Middle frontal gyrus (tissue), 1 donor: ENCODE measurements at regions not wholly inside any gene's neighbourhood (a gene's known extent, or its start where the extent isn't known, plus 50 kb on each side); places are given as distances from the start of the nearest gene placed in this dataset.
"Not testable (repeated sequence)": the region's sequence is repeated elsewhere in the genome, so short reads cannot be mapped to it uniquely, and the experiment has no call there.

ENCODE experiments used
- DNase-seq: peaks from one replicate; pipeline ENCODE4 v3.0.0-alpha.2; 2015; ENCODE audit warnings: low spot score; ENCODE audit errors: extremely low spot score

DNA sequence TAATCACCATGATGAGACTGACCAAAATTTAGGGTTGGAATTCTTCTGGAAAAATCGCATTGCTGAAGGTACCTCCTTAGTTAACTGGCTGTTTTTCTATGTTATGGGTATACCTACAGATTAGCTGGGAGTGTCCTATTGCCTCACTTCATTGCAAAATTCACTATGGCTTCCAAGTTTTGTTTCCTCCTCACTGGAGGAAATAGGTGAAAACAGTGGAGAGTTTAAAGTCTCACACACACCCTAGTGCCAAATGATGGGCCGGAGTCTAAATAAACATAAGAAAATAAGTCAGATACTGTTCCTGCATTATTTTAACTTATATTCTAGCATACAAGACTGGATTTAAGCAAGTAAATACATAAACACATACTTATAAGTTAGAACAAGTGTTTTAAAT is 98.2 kb downstream of the AHR start:
- no peak for DNase-seq

DNA sequence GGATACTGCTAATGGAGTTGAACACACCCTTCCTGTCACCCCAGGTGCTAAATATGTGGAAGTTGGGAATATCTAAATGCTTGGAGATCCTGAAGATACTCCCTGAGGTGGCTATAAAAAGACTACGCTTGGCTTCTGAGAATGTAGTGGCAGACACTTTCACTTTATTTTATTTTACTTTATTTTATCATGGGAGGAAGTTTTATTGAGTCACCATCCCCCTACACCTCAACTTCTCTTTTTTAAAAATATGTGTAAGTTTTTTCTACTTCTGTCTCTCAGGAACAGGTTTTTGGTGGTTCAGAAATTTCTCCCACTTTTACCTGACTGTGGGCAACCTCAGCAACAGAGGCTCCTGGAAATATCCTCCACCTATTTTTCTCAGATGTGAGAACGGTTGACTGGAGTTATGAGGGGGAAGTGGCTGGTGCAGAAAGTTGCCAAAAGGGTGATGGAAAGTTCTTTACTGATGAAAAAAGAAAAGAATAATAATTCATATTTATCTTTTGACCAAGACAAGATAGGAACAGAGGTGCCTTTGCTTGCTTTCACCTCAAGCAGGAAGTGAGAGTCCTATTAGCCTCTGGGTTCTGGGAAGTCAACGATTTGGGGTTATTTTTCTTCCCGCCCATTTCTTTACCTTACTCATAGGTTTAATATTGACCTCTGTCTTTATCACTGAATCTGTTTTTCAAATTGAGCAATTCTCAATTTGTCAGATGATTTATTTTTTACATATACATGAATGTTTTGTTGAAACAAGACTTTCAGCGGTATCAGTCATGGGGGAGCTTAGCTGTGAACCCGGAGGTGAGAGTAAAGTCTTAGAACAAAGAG is 103.6 kb downstream of the AHR start:
- DNase-seq: no peak

DNA sequence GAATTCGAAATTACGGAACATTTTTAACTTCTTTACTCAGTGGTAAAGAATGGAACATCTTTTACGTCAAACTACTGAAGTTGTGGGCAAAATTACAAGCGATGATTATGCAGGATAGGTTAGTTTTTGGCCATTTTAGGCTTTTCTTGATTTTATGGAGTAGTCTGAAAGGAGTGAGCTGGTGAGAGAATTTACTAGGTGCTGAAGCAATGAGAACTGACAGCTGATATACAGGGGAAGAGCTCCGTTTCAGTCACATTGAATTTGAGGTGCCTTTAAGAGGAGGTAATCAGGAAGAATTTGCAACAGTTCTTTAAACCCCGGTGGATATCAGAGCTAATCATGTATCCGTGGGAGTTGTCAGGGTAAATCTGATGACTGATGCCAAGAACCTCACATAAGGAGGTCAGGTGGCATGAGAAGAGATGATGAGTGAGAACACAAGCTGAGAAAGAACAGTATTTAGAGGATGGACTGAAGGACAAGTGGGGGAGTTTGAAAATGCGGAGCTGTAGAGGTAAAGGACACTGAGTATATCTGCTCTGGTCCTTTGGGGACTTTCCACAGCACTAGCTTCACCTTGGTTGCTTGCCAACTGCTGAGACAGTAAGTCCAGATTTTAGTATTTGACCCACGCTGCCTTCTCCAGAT is 104.3 kb downstream of the AHR start:
- DNase-seq: no peak

DNA sequence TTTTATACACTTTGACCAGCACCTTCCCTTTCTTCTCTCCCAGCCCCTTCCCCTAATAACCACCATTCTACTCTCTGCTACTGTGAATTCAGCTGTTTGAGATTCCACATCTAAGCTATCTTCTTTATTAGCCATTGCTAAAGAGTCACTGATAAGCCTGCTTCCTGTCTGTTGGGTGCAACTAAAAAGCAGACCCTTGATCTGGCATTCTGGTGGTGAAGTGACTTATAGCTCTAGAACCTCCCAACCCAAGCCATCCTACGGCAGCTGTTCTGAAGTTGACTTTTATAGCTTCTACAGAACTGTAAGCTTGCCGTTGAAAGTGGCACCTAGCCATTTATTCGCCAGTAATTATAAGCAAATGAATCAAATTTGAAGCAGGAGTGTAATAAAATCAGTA is 105.6 kb downstream of the AHR start:
- DNase-seq: no peak

DNA sequence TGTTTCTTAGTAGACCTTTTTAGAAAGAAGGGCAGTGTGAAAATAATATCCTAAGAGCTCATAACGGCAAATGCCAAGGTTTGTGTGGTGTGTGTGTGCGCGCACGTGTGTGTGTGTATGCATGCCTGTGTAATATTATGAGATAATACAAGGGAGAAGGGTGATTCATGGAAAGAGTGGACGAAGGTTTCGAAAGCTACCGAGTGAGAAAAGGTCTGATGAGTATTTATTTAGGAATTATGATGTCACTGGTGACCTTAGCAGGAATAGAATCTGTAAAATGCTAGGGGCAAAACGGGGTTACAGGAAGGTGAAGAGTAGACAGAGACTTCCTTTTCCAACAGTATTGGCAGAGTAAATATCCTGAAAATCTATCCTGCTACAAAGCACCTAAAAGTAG is 107.3 kb downstream of the AHR start:
- no peak for DNase-seq

DNA sequence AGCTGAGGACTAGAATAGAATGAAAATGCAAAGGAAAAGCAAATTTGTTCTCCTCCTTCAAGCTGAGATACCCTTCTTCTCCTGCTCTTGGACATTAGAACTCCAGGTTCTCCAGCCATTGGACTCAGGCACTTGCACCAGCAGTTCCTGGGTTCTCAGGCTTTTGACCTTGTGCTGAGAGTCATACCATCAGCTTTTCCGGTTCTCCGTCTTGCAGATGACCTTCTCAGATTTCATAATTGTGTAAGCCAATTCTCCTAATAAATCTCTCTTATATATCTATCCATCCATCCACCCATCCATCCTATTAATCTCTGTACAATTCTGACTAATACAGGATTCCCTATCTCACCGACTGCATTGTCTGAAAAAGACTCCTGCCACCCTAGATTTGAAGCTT is 108.3 kb downstream of the AHR start:
- DNase-seq: no peak

DNA sequence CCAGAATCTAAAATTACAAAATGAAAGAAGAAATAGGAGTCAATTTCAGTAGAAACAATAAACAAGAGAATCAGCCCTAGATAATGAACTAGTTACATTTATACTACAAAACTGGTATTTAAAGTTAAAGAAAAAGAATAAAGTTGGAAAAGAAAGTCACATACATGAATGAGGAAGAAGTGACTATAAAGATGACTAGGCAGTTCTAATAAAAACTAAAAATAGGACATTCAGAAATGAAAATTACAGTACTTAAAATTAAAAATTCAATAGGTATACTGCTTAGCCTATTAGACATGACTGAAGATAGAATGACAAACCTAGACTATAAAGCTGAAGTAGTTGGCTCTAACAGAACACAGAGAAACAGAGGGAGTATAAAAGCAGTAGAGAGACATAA is 108.8 kb downstream of the AHR start:
- DNase-seq: no peak

DNA sequence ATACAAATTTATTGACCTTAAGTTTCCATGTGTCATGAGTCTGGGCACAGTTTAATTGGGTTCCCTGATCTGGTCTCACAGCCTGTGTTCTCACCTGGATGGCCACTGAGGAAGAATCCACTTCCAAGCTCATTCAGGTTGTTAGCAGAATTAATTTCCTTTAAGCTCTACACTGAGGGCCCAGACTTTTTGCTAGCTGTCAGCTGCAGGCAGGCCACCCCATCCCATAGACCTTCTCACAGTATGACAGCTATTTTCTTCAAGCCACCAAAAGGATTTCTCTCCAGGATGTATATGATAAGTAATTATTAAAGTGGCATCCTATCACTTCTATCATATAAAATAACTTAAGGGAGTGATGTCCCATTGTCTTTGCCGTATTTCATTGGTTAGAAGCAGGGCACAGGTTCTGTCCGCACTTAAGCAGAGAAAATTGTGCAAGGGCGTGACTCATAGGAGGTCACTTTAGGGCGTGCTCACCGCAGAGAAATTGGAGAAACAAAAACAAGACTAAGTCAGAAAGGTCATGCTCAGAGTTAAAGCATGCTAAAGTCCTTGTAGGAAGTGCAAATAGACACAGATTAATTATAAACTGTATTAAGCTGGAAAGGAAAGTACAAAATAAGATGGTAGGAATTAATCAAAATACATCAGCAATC is 109.9 kb downstream of the AHR start:
- no peak for DNase-seq

DNA sequence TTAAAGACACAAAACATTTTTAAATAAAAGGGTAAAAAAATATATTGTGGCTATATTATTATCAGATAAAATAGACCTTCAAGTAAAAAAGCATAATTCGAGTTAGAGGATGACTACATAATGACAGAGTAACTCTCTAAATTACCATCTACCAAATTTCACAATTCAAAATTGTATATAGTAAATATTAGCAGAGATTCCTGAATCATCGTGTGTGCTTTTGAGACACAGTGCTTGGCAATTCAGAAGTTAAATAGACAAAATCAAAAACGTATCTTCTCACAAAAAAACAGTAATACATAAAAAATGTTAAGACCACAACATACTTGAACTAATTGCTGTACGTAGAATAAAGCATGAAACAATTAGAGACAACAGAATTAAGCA is 110.4 kb downstream of the AHR start:
- no peak for DNase-seq

DNA sequence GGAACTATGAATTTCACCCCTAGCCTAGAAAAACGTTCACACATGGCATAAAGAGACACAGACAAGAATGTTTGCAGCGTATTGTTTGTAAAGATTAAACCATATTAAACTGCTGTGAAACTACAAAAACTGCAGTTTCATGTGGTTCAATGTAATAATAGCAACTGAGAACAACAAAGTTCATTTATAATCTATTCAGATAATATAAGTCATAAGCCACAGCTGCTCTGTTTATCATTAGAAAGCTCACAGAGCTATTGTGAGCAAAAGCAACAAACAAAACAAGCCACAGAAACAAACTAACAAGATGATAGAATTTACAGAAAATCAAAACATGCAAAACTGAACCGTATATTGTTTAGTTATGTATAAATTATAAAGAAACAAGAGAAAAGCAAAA is 113.5 kb downstream of the AHR start:
- no peak for DNase-seq

DNA sequence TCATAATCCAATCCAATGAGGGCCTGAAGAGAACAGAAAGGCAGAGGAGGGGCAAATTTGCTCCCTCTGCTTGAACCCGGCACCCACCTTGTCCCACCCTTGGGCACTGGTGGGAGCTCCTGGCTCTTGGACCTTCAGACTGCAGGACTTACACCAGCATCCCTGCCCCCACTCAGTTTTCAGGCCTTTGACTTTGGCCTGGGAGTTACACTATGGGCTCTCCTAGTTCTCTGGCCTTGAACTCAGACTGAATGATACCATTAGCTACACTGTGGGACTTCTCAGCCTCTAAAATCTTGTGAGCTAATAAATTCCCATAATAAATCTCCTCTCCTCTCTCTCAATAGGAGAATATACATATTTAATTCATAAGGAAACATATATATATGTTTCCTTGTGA is 114.4 kb downstream of the AHR start:
- no peak for DNase-seq

DNA sequence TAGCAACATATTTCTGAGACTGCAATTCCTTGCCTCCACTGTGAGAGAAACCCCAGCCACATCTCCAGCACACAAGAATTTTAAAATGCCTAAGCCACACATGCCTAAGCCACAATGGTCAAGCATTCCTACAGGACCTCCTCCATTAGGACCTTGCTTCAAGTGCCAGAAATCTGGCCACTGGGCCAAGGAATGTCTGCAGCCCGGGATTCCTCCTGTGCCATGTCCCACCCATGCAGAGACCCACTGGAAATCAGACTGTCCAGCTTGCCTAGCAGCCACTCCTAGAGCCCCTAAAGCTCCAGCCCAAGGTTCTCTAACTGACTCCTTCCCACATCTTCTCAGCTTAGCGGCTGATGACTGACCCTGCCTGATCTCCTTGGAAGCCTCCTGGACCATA is 117.5 kb downstream of the AHR start:
- DNase-seq: no peak

DNA sequence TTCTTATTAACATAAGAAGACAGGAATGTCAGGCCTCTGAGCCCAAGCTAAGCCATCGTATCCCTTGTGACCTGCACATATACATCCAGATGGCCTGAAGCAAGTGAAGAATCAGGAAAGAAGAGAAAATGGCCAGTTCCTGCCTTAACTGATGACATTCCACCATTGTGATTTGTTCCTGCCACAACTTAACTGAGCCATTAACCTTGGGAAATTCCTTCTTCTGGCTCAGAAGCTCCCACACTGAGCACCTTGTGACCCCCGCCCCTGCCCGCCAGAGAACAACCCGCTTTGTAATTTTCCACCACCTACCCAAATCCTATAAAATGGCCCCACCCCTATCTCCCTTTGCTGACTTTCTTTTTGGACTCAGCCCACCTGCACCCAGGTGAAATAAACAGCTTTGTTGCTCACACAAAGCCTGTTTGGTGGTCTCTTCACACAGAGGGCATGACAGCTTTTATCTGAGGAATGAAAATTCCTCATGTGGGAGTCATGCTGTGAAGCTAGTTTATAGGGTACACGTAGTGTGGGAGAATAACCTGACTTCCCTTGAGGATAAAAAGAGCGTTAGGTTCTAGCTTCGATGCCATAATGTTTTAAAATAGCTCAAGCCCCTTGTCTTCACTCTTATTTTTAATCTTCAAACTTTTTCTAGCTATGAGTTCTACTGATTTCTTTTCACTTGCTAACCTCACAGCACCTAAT is 122.0 kb downstream of the AHR start:
- not testable (repeated sequence) for DNase-seq

DNA sequence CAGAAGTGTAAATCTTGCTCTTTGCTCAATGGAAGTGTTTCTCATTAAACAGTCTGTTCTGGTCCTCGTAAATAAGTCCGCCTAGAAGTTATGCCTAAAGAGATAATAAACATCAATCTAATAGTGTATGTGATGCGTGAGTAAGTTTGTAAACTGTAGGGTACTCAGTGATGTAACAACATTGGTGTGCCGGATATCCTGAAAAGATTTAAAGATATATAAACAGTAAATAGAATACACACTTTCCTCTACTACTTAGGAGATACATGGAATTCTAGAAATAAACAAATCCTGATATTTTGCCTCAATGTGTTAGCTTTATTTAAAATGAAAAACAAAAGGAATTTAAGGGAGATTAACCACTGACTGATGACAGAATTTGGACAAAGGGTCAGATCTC is 123.5 kb downstream of the AHR start:
- no peak for DNase-seq

DNA sequence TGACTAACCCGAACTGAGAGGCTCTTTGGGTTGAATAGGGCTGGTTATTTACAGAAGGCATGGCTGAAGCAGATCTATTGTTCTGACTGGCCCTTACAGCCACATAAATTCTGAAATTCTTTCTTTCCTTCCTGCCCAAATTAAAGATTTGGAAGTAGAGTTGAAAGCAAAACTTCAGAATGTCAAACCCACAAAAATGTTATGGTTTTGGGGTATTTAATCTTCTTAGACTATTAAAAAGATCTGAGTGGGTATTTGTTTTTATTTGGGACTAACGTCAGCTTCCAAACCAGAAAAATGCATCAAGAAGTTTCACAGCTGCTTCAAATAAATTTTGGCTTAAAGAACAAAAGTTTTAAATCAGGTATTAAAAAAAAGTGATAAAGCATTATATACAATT is 124.5 kb downstream of the AHR start:
- DNase-seq: no peak

DNA sequence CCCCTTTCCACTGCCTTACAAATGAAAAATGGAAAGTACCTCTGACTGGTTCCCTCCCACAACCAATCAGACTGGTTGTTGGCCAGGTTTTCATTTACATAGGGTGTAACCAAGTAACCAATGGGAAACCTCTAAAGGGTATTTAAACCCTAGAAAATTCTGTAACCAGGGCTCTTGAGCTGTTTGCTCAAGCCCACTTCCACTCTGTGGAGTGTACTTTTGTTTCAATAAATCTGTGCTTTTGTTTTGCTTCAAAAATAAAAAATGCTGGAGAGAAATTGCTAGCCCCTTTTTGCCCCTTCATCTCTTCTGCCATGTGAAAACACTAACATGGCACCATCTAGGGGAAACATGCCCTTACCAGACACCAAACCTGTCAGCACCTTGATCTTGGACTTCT is 129.5 kb downstream of the AHR start:
- no peak for DNase-seq

DNA sequence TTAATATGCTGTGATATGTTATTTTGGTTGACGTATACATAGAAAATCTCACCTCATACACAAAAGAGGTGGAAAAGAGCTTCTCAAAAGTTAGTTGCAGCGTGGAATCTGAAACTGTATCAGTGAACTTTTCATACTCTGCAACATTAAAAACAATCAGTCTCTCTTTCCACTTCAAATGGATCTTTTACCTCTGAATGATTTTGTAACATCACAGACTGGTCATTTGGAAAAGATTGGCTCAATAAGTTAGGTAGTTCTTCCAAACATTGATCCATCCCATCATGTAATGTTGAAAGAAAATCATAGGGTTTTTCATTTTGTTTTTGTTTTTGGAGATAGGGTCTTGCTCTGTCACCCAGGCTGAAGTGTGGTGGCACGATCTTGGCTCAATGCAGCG is 131.1 kb downstream of the AHR start:
- DNase-seq: no peak

DNA sequence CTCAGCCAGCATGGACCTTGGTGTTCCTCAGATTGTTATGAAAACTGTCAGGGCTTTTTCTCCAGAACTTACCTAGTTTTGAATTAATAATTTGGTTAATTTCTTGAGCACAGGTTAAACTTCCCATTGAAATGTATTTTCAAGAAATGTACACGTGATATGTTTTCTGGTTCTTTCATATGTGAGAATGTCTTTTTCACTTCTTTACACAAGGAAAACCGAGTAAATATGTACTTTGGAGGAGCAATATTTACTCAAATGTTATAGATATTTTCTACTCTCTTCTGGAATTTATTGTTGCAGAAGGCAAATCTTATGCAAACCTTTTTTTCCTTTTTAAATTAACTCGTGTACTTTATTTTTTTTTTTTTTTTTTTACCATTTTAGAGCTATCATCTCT is 134.3 kb downstream of the AHR start:
- no peak for DNase-seq

DNA sequence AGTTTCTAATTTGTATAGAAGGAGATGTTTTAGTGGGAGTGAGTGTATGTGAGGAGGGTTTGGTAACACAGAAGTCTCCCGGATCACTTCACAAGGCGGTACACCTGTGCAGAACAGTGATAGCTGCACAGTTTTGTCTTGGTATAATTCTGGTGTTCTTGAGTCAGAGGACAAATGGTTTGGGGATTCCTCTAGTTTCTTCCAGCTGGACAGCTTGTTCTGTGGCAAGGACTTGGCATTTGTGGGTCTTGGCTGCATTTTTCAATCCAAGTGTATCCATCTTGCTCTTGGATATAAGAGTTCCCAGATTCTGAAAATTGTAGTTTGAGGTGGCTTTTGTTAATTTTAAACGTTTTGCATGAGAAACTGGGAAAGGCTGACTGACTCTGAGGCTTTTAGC is 135.7 kb downstream of the AHR start:
- DNase-seq: no peak

DNA sequence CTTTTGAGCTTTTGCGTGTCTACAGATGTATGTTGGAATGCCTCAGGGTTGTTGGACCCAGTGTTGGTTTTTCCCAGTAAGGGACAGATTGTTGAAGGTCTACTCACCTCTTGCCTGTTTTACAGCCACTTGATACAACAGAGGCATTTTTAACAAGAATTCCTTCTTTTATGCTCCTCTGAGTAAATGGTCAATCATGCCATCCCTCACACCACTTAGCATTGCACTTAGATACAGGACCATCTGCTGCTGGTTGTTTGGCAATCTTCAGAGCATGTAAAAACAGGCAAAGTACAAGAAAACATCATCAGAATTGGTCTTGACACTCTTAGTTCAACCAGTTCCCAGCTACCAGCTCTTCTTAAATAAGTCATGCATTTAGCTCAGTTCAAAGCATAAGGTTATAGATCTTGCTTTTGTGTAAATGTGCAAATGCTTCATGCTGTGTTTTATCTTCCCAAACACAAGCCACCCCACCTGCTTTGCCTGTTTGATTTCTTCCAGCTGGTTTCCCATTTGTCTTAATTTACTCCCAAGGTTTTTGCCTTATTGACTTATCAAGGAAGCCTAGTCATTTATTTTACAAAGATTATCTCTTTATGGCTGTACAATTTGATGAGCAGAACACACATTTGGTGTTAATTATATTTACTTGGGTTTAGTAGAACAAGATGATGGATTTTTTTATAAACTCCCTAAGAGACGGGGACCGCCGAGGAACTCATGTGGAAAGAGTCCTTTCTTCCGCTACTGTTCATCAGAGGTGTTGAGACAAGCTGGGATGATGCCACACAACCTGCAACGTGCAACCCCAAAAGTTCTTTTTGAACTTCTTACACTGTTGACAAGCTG is 136.6 kb downstream of the AHR start:
- no peak for DNase-seq

DNA sequence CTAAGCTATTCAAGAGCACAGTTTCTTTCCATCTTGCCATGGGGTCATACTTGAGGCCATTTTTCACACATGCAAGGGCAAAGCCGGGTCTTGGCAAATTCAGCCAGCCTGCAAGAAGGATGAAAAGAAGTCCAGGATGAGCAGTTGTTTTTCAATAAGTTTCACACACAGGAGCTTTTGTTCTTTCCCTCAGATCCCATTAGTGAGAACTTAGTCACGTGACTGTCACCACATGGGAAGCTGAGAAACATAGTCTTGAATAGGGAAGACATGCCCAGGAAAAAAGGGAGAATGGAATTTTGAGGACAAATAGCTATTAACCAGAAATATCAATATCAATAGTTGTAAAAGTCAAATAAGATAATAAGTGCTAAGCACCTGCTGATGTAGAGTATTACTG is 137.7 kb downstream of the AHR start:
- no peak for DNase-seq
